ENCODE measurements at regions not wholly inside any gene's neighbourhood (a gene's known extent, or its start where the extent isn't known, plus 50 kb on each side); places are given as distances from the start of the nearest gene placed in this dataset.
"Not testable (repeated sequence)": the region's sequence is repeated elsewhere in the genome, so short reads cannot be mapped to it uniquely, and the experiment has no call there.

GRCh38 chr15:36117296-36117787 is 462.1 kb upstream of the CDIN1 start:
- DNase-seq, result peak; percentile 63

- DNase-seq, result no peak
Measured at GRCh38 chr15:36126194-36126593, 453.2 kb upstream of the CDIN1 start.

GRCh38 chr15:36130641-36131310 is 448.6 kb upstream of the CDIN1 start:
- no peak for DNase-seq

GRCh38 chr15:36133742-36134141 is 445.7 kb upstream of the CDIN1 start:
- DNase-seq, result no peak

- DNase-seq, result no peak
Measured at GRCh38 chr15:36136049-36136448, 443.4 kb upstream of the CDIN1 start.

GRCh38 chr15:36152936-36153335 is 426.5 kb upstream of the CDIN1 start:
- no peak for DNase-seq

- no peak for DNase-seq
Measured at GRCh38 chr15:36156879-36157427, 422.5 kb upstream of the CDIN1 start.

GRCh38 chr15:36160351-36160750 is 419.1 kb upstream of the CDIN1 start:
- no peak for DNase-seq

- no peak for DNase-seq
Measured at GRCh38 chr15:36161108-36161507, 418.3 kb upstream of the CDIN1 start.

- no peak for DNase-seq
Measured at GRCh38 chr15:36161771-36162212, 417.6 kb upstream of the CDIN1 start.

- DNase-seq, result not testable (repeated sequence)
Measured at GRCh38 chr15:36163983-36164382, 415.4 kb upstream of the CDIN1 start.

- DNase-seq, result no peak
Measured at GRCh38 chr15:36172955-36173354, 406.5 kb upstream of the CDIN1 start.

GRCh38 chr15:36175186-36175740 is 404.2 kb upstream of the CDIN1 start:
- no peak for DNase-seq

- peak; percentile 30 for DNase-seq
Measured at GRCh38 chr15:36175741-36176291, 403.6 kb upstream of the CDIN1 start.

GRCh38 chr15:36177590-36178302 is 401.7 kb upstream of the CDIN1 start:
- peak; percentile 90 for DNase-seq

- peak; percentile 61 for DNase-seq
Measured at GRCh38 chr15:36178303-36178633, 401.2 kb upstream of the CDIN1 start.

- DNase-seq, result no peak
Measured at GRCh38 chr15:36183201-36183600, 396.2 kb upstream of the CDIN1 start.

- no peak for DNase-seq
Measured at GRCh38 chr15:36185438-36185837, 394.0 kb upstream of the CDIN1 start.

- no peak for DNase-seq
Measured at GRCh38 chr15:36185845-36186244, 393.6 kb upstream of the CDIN1 start.

GRCh38 chr15:36186376-36186775 is 393.1 kb upstream of the CDIN1 start:
- no peak for DNase-seq

- DNase-seq, result no peak
Measured at GRCh38 chr15:36191459-36191858, 388.0 kb upstream of the CDIN1 start.

- DNase-seq, result not testable (repeated sequence)
Measured at GRCh38 chr15:36195361-36196007, 383.9 kb upstream of the CDIN1 start.

Data from DMS153 (cell line).